ENCODE measurements at regions not wholly inside any gene's neighbourhood (a gene's known extent, or its start where the extent isn't known, plus 50 kb on each side); places are given as distances from the start of the nearest gene placed in this dataset.

- TF ChIP-seq CTCF (IDR thresholded peaks at IDR 0.05) (no peak), POLR2A (IDR thresholded peaks at IDR 0.05) (no peak)
Measured at GRCh38 chr14:83974647-83975163, 1555.2 kb upstream of the FLRT2 start.
